ENCODE measurements at regions not wholly inside any gene's neighbourhood (a gene's known extent, or its start where the extent isn't known, plus 50 kb on each side); places are given as distances from the start of the nearest gene placed in this dataset.
"Not testable (repeated sequence)": the region's sequence is repeated elsewhere in the genome, so short reads cannot be mapped to it uniquely, and the experiment has no call there.

DNA sequence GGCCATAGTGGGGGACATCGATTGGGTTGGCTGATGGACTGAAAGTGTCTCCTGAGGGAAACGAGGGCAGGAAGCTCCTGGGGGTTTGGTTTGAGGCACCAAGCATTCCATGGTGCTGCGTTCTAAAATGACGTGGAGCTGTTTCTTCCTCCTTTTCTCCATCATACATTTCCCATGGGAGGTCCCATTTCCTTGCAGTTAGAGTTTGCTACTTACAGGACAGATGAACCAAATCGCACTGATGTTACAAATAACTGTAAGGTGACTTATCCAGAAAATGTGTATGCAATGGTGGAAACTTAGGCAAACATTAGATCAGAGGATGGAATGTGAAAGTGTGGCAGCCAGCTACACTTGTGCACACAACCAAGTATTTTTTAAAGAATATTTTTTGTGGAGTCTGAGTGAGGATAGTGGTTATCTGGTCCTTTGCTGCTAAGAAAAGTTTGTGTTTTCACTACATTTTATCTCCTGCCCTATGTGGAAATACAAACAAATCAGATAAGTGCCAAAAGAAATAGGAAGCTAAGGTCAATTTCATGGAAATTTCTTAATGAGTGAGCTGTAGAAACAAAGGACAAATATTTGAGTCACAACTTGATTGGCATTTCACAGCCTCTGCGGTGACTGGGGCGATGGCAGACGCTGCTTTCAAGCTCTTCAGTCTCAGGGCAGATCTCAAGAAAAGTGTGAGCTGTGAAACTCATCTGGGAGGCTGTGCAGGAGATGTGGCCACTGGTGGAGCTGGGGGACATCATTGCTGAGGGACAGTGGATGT is 256.2 kb downstream of the TSN start:
- no peak for DNase-seq (ENCODE audit: low read depth)

GRCh38 chr2:122018736-122019135 is 263.3 kb downstream of the TSN start:
- no peak for DNase-seq (ENCODE audit: low read depth)

- DNase-seq (ENCODE audit: low read depth) = no peak
Observed at GRCh38 chr2:122019724-122020123, 264.3 kb downstream of the TSN start.

- no peak for DNase-seq (ENCODE audit: low read depth)
Observed at GRCh38 chr2:122020377-122020776, 264.9 kb downstream of the TSN start.

DNA sequence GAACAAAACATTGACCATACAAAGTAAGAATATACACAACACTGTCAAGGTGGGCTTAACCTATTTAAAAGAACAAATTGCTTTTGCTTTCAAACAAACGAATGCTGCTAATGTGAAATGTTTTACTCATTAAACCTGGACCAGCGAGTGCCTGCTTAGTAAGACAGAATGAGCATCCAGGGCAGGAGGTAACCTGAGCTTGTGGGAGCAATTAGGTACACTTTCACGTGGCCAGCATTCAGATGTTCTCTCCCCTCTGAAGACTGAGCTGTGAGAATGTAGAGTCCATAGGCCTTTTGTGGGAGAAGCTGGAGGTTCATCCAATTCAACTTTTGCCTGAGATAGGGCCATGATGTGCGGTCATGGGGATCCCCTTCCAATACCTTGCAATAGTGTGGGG is 266.5 kb downstream of the TSN start:
- DNase-seq (ENCODE audit: low read depth) = no peak

- DNase-seq (ENCODE audit: low read depth) = no peak
Observed at GRCh38 chr2:122022531-122022930, 267.1 kb downstream of the TSN start.

GRCh38 chr2:122023059-122023864 is 267.8 kb downstream of the TSN start:
- no peak for DNase-seq (ENCODE audit: low read depth)

DNA sequence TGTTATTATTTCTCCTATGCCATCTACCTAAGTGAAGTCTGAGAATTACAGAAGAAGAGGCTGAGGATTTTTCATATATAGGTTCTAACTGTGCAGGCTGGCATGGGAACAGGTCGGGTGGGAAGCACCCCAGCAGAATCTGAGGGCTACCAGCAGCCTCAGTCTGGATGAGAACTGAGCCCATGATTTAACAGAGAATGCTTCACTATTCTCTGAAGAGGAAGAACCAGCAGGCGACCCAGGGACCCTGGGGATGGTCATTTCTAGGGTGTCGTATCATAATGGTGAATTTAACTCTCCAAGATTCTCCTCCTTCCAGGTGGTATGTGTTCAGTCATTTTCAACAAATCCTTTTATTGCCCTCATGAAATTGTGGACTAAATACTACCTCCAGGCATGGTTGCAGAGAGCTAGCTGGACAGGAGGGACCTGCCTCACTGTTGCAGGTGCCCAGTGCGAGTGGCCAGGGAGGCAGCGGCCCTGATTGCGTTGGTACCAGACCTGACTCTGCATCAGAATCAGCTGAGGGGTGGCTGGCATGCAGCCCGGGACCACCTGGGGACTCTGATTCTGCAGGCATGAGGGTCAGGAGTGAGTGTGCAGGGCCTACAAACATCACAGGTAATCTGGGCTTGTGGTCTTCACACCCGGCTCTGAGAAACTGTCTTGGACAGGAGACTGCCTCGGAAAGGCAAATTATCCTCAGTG is 272.2 kb downstream of the TSN start:
- no peak for DNase-seq (ENCODE audit: low read depth)

DNA sequence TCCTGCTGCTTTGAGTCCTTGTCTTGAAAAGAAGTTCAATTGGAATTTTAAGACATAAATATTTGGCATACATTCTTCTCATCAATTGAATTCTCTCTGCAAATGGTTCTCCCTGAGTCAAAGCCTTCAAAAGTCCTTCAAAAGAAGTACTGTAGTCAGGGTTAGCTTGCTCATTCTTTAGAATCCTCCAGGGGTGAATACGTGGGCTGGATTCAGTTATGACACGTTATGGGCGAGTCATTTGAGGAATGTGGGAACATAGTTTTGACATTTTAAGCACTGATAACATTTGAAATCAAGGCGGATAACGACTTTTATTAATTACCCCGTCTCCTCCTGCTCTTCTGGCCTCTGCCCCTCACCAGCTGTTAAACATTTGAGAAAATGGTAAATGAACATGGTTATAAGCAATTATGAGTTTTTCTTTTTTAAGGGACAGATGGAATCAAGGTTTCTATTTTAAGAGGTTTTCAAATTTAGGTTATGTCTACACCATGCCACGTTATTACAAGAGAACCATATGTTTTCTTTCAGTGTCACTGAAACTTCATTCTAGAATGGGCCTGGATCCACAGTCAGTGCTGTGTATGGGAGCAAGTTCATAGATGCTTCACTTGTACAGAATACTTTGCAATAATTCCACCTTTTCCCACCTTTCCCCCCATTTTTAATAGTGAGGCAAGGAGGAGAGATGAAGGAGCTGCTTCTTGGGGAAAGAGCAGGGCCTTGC is 273.1 kb downstream of the TSN start:
- no peak for DNase-seq (ENCODE audit: low read depth)

DNA sequence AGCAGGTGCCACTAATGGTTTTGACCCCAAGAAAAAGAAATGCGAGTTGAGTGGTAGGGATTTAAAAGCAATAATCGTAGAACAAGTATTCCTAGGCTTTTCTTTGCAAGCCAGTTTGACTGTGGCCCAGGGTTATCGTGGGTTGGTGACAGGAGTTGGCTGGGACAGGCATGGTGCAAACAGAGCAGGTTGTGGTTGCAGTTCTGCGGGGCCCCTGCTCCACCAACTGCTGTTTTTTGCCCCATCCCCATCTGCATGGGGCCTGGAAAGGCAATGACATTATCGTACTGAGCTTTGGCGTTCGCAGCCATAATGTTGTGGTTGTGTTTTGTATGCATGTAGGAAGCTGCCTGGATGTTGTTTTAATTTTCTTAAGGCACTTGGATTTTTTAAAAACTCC is 274.0 kb downstream of the TSN start:
- DNase-seq (ENCODE audit: low read depth) = no peak

DNA sequence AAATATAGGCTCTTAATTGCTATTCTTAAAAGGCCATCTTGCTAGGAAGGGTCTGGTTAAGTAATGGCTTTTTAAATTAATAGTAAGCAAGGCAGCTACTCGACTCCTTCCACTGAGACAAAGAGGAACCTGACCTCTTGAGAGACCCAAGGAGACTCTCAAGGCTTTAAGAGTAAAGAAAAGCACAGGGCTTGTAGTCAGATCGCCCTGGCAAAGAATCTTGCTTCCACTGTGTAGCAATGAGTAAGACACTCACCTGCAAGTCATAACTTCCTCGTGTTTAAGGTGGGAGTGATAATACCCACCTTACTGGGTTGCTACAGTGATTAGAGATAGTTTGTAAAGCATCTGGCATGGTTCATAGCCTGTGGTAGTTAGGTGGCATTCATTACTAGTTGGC is 274.5 kb downstream of the TSN start:
- DNase-seq (ENCODE audit: low read depth) = no peak

DNA sequence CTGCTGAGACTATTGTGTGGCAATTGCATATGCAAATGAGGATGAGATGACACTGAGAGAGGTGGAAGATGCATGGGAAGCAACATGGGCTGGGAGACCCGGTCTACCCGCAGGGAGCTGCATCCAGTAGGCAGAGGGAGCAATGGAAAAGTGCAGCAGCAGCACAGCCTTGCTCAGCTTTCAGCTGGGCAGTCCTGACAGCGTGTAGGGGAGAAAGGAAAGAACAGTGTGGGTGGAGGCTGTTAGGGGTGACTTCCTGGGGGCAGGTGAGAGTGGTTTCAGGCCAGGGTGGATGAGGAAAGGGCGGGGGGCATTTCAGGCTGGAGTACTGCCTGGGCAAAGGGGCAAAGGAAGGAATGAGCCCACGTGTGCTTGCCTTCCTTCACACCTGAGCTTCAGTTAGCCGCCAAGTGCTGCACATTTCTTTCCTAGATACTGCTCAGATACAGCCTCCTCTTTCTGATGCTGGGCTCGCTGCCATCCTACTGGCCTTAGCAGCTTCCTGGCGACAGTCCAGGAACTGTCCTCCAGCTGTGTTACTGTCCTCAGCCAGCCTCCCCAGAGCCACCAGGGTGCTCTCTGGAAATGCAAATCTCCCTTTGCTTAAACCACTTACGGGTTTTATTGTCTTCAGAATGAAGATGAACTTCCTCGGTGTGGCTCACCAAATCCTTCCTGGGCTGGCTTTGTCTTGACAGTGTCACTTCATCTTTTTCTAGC is 276.3 kb downstream of the TSN start:
- DNase-seq (ENCODE audit: low read depth) = no peak

- no peak for DNase-seq (ENCODE audit: low read depth)
Observed at GRCh38 chr2:122032264-122032645, 276.8 kb downstream of the TSN start.

- DNase-seq (ENCODE audit: low read depth) = no peak
Observed at GRCh38 chr2:122033778-122034177, 278.3 kb downstream of the TSN start.

- no peak for DNase-seq (ENCODE audit: low read depth)
Observed at GRCh38 chr2:122034344-122034743, 278.9 kb downstream of the TSN start.

DNA sequence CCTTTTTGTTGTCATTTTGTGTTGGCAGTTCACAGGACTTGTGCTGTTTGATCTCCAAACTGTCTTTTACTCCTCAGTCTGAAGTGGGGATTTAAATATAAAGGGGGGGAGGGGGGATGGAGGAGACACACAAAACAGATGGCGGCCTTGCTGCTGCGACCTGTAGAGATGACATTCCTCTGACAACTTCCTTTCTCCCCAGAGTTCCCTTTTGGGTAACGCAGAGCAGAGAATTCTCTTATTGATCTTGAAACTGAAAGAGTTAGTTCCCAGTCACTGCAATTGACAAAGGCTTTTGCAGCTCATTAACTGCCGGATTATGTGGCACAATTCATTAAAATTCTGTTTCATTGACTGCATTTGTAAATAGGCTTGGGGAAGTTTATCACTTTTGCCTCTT is 279.3 kb downstream of the TSN start:
- no peak for DNase-seq (ENCODE audit: low read depth)

DNA sequence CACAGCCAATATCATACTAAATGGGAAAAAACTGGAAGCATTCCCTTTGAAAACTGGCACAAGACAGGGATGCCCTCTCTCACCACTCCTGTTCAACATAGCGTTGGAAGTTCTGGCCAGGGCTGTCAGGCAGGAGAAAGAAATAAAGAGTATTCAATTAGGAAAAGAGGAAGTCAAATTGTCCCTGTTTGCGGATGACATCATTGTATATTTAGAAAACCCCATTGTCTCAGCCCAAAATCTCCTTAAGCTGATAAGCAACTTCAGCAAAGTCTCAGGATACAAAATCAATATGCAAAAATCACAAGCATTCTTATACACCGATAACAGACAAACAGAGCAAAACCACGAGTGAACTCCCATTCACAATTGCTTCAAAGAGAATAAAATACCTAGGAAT is 283.4 kb downstream of the TSN start:
- DNase-seq (ENCODE audit: low read depth) = not testable (repeated sequence)

GRCh38 chr2:122041455-122041854 is 286.0 kb downstream of the TSN start:
- no peak for DNase-seq (ENCODE audit: low read depth)

DNA sequence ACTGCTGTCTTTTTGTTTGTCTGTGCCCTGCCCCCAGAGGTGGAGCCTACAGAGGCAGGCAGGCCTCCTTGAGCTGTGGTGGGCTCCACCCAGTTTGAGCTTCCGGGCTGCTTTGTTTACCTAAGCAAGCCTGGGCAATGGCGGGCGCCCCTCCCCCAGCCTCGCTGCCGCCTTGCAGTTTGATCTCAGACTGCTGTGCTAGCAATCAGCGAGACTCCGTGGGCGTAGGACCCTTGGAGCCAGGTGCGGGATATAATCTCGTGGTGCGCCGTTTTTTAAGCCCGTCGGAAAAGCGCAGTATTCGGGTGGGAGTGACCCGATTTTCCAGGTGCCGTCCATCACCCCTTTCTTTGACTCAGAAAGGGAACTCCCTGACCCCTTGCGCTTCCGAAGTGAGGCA is 296.2 kb downstream of the TSN start:
- DNase-seq (ENCODE audit: low read depth) = not testable (repeated sequence)

- no peak for DNase-seq (ENCODE audit: low read depth)
Observed at GRCh38 chr2:122055521-122055931, 300.1 kb downstream of the TSN start.

- no peak for DNase-seq (ENCODE audit: low read depth)
Observed at GRCh38 chr2:122056853-122057252, 301.4 kb downstream of the TSN start.

DNA sequence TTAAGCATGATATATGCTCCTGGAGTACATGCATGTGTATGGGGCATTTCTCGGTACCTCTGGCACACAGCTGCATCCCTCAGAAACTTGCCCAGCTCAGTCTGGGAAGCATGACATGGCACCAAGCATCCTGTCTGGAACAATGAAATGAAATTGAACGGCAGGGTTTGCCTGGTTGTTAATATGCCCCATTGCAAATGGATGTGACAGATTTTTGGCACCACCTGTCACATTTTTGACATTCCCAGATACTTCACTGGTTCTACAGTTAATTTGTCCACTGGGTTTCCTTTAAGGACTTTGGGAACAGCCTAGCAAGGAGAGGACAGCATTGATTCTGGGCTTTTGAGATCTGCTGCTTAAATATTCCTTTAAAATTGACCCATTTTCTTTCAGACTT is 305.8 kb downstream of the TSN start:
- no peak for DNase-seq (ENCODE audit: low read depth)
